ENCODE measurements at regions not wholly inside any gene's neighbourhood (a gene's known extent, or its start where the extent isn't known, plus 50 kb on each side); places are given as distances from the start of the nearest gene placed in this dataset.

DNA sequence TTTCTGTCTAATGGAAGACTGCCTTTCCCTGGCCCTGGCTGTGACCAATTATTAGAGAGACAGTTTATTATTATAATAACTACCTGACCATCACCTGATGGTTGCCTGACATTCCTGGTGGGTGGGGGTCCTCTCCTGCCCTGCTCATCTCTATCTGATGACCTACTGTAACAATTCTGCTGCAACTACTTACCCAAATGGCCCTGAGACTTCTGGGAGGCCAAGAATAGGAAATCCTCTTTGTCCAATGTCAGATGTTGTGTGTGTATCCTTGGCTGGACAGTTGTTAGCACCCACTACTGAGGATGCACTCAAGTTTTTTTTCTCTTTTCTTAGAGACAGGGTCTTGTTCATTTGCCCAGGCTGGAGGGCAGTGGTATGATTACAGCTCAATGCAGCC is 110.3 kb downstream of the DDX1 start:
- no peak for DNase-seq

DNA sequence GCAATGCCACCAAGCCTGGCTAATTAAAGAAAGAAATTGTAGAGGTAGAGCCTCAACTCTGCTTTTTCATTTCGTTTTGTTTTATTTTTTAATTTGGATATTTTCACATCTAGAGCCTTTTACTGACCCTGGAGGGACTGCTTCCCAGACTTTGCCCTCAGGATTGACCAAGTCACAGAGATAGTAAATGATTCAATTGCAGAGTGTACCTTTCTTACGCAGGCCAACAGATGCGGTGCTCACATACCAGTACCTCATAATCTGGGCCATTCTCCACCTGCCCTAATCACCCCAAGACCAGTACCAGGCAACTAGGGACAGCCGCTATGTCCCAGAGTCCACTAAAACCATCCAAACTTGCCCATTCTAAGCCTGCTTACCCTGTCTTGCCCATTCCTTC is 110.8 kb downstream of the DDX1 start:
- no peak for DNase-seq

DNA sequence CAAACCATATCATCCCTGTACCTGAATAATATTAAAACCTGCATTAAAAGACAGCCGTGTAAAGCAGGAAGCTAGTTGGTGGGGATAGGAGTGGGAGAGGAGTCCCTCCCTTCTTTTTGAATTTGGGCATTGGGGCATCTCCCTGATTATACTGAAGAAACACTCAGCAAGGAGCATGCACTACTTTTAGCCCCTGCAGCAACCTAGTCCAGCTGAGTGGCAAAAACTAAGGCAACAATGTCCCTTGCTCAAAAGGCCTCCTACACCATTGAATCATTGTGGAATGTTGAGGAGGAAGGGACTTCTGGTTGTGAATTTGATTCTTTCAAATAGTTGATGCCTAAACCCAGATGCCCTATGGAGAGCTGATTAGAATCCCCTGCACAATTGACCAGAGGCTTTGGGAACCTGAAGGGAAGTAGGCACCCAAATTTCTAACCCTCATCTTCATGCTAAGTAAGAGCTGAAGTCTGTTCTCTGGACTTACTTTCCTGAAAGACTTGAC is 111.7 kb downstream of the DDX1 start:
- DNase-seq: no peak

DNA sequence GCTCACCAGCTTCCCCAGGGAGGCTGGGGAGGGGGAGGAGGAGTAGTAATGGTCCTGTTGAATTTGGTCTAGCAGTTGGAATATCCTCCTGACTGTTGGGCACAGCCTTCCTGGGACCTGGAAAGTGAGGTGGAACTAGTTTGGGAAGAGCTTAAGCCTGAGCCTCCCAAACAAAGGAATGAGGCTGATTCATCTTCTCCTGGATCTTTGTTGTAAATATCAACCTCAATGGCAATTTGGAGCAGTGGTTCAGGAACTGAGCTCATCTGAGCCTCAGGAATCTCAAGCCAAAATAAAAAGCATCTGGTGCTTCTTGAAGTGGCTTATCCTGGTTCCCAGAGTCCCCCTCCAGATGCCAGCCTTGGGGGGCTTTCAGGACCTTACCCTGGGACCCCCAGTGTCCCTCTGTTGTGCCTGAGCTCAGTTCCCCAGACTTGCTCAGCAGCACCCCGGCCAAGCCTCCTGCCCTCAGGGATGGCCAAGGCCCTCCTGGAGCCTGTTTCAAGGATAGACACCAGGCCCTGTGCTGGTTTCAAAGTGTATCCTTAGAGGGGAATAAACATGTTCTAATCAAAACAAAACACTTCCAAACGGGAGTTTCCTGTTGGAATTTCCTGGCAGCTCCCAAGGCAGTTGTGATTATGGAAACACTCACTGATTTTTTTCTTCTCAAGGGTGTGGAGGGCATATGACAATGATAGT is 112.6 kb downstream of the DDX1 start:
- DNase-seq: no peak

DNA sequence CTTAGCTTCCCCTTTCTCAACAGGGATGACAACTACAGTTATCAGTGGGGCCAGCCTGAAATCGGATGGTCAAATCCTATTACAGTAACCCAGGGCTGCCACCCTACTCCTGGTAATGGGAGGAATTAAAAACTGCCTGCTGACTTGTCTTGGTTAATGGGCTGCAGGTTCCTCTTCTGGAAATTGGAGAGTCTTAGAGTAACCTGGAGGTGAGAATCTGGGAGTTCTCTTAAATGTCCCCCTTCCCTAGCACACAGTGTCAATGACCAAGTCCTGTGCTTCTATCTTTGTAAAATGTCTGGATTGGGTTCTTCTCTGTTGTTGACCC is 113.1 kb downstream of the DDX1 start:
- no peak for DNase-seq

DNA sequence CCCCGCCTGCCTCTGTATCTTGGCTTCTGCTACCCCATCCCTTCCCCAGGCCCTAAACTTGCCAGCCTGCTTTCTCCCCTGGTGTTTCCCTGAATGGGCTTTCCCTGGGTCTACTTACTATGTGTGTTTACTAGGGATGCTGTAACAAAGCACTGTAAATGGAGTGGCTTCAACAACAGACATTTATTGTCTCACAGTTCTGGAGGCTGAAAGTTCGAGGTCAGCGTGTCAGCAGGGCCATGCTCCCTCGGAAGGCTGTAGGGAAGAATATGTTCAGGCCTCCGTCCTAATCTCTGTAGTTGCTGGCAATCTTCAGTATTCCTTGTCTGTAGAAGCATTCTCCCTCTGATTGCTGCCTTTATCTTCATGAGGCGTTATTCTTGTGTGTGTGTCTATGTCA is 113.6 kb downstream of the DDX1 start:
- no peak for DNase-seq

DNA sequence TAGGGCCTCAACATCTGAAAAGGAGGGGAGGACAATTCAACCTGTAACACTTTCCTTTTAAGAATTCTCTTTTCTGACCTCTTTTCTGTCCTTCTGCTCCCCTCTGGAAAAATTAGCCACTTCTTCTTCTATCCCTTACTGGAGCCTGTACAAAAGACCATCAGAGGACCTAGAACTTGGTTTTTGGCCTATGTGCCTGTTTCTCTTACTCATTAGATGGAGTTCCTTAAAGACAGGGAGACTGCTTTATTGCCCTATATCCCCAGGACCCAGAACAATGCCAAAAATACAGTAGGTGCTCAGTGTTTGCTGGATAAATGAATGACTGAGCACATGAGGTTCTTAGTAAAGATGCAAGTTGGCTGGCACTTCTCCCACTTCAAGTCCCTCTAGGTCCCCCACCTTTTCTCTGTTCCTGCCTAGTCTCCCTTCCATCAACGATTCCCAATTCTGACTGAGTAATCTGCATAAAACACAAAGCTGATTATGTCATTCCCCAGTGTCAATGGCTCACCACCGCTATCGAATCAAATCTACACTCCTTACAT is 114.2 kb downstream of the DDX1 start:
- no peak for DNase-seq

DNA sequence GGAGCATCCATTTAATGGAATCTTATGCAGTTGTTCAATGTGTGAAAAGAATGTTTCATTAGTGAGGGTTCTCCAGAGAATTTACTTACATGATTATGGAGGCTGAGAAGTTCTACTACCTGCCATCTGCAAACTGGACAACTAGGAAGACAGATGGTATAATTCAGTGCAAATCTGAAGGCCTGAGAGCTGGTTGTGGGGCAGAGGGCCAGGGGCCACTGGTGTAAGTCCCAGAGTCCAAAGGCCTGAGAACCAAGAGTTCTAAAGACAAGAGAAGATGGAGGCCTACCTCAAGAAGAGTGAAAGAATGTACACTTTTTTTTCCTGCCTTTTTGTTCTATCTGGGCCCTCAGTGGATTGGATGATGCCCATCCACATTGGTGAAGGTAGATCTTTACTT is 114.8 kb downstream of the DDX1 start:
- DNase-seq: no peak

DNA sequence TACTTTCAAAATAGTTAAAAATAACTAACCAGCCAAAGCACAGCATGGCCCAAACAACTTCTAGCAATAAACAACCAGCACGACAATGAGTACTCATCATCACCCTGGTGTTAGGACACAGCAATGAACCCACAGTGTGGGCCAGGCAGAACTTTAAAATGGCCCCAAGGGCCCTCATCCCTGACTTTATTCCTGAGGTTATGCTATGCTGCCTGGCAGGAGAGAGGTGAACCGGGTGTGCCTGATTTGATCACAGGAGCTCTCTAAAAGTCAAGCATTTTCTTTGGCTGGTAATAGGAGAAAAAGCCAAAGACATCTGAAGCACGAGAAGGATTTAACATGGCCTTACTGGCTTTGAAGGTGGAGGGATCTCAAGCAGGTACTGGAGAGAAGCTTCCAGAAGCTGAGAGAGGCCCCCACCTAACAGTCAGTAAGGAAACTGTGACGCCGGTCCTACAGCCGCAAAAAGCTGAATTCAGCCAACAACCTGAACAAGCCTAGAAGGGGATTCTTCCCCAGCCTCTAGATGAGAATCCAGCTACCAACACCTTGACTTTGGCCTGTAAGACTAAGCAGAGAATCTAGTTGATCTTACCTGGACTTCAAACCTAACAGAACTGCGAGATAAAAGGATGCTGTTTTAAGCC is 115.4 kb downstream of the DDX1 start:
- no peak for DNase-seq

DNA sequence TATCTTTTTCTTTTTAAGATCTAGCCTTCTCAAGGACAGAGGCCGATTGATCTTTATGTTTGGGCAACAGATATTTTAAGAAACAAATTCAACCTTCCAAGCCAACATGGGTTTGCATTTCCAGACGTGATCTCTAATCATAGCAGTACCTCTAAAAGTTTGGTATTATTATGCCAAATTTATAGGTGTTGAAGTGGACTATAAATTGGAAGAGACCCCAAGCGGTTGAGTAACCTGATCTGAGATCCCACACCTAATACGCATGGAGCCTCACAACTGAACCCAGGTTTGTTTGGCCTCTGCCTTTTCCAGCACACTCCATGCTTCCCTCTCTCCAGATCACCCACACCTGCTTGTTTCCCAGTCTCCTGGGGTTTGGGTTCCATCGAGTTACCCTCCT is 116.5 kb downstream of the DDX1 start:
- DNase-seq: no peak

DNA sequence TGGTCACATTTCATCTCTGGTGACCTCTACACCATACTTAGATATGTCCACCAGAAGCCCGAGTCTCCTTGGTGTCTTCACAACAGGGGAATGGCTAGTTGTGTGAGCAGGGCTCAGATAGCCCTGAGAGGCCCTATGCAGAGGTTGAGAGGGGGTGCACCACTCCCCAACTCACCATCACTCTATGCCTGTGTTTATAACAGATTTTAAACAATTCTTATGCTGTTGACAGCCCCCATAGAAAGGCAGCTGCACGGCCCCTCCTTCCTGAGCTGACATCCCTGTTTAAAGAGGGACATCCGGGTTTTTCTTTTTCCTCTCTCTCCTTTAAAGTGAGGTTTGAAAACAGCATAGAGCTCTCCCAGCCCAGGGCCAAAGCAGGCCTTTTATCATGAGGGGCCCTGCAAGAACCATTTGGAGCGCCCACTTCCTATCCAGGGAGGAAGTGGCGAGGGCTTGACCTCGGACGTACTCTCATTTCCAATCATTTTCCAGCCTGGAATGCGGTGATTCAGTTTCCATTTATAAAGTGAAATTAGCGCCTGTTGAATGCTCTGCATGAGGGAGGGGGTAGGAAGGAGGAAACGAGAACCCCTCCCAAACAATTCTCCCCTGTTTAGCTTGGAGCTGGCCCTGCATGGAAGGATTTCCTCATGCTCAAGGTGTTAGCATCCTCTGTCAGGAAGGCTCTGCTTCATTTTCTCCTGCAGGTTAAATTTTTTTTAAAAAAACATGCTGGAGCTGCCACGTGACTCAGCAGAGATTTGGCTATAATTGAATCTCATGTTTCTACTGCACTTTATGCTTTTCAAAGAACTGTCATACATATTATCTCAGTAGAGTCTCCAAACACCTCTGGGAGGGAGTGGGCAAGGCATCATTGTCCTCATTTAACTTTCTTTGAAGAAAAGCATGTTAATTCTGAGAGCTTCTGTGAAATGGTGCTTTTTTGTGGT is 117.5 kb downstream of the DDX1 start:
- no peak for DNase-seq

DNA sequence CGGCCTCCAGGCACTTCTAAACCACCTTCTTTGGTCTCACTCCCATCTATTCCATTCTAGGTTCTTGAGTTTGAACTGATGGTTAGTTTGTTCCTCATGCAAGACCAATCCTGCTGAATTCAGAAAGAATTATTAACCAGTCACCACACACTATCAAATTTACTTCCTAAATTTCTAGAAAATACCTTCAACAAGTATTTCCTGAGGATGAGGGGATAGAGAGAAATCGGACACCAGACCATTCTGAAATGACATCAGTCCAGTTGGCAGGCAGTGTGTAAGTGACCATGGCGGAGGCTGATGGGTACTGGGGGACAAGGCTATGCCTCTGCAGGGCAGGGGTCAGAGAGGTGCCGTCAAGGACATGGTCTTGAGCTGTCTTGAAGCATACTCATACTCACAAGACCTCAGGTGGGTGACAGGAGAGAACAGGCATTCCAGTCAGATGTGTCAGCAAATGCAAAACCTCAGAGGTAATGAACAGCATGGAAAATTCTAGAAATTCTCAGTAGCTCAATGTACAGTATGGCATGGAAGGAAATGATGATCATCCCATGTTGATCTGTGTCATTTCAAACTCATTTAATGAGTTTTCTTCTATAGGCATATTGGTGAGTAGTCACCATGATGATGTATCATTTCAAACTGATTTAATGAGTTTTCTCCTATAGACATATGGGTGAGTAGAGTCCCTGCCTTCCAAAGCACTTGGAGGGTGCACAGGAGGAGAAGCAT is 119.6 kb downstream of the DDX1 start:
- no peak for DNase-seq

DNA sequence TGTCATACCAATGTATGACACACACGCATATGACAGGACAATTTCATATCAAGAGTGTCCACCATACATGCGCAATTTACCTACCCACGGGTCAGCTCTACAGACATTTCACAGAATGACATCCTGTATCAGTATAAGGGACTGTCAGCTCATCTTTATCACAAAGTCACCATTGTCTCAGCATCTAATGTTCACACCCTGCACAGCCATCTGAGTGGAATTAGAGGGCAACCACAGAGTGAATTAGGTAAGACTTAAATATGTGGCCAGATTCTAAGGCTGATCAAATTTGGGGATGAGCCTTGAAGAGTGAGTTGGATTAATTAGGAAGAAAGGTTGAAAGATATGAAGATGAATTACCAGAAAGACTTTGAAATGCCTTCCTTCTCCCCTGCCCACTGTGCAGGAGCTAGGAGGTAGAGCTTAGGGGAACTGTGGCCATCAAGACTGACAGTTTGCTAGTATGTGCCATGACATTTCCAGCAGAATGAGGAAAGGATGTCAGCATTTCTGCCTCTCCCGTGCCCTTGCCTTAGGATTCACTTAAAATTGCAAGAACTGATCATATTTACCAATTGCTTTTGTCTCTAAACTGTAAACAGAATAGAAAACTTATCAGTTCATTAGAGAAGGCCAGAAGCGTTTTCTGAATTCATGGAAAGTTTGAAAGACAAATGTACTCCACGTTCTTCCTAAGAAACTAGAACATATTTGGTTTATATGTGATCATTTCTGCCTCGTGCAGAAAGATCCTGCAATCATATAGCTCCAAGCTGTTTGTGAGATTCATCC is 121.1 kb downstream of the DDX1 start:
- DNase-seq: no peak

DNA sequence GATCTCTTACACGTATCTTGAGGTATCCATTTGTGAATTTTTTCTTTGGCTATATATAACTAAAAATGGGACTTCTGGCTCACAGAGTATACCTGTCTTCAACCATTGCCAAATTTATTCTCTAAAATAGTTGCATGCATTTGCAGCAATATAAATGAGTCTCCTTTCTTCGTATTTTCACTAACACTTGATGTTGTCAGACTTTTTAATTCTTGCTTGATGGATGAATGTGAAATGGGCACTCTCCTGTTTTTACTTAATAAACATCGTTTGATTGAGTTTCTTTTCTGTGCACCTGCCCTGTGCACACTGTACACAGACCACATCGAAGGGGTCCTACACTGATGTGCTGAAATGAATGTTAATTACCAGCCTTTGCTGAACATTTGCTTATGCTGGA is 121.8 kb downstream of the DDX1 start:
- no peak for DNase-seq

DNA sequence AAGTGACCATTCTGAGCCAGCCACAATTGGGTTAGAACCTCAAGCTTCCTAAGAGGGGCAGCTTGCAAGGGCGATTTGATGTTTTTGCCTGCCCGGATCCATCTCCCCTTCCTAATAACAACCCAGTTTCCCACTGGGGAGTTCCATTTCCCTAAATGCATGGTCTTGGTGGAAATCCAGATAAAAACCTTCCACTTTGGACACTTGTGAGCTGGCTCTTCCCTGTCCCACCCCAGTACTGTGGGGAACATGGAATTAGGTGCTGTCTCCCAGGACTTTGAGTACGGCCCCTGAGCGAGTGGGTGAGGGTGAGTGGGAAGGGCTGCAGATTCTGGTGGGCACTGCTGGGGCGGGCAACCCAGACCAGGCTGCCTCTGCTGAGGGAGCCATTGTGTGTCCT is 122.3 kb downstream of the DDX1 start:
- DNase-seq: no peak

DNA sequence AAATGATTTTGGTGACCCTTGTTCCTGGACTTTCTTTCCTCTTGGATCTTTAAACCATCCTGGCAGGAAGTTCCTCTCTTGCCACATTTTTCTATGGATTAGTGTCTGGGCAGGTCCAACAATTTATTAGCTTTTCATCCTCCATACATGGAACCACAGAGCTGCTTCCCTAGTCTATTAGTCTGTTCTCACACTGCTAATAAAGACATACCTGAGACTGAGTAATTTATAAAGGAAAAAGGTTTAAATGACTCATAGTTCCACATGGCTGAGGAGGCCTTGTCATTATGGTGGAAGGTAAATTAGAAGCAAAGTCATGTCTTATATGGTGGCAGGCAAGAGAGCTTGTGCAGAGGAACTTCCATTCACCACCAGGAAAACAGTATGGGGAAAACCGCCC is 122.9 kb downstream of the DDX1 start:
- no peak for DNase-seq

DNA sequence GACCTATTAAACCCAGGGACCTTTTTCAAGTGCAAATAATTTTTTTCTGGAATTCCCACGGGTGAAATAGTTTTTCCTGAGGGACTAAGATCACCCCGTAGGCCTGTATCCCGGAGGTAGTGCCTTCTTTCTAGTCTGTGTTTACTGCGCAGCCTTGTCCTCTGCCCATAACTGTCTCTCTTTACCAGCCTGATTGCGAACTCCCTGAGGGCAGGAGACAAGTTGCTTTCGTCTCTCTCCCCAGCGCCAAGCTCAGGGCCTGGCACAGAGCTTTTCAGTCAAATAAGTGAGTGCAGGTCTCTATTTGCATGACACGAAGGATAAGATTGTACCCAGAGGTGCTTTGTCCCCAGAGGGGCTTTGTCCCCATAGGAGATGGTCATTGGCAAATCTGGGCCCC is 123.9 kb downstream of the DDX1 start:
- DNase-seq: no peak

DNA sequence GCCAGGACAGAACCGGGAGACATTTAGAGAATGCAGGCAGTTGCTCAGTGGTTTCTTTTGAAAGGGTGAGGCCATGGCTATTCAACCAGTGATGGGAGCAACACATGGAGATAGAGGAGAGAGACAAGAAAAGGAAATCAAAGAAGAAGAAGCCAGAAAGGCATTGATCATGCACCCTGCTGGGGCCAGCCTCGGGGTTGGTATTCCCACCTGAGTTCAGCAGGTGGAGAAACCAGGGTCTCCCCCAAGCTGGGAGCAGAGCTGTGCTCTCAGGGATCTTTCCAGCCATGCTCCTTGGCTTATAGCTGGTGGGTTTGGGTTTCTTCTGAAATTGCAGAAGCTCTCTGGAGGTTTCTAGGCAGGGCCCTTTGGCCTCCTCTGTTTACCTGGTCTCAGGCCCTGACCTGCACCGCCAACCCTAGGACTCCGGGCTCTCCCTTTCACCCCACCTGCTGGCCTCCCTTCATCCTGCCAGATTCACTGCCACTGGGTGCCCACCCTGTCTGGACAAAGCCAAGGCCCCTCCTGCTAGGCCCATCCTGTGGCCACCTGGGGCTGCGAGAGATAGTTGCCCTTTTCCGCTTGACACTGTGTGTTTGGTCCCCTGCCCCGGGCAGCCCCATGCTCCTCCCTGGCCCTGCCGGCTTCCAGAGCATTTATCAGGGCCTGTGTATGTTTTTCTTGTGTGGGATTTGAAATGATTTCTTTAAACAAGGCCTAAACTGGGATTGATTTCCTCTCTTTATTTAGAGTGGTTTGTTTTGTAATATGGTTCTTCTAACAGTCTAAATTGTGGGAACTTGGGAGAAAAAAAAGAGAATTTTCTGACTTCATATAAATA is 126.7 kb downstream of the DDX1 start:
- DNase-seq: no peak

DNA sequence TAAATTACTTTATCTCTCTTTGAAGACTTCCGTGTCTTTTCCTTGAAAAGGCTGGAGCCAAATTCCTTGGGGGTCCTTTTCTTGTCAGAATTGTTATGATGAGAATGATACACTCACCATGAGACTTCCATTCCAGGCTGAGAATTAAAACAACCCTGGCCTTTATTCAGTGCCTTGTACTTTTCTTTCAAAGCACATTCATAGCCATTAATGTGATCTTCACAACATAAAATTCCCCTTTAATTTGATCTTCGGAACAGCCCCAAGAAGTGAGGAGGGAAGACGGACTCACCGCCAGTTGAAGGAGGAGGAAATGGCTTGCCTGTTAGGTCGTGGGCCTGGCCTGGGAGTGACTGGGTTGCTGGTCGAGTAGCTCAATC is 127.3 kb downstream of the DDX1 start:
- DNase-seq: no peak

DNA sequence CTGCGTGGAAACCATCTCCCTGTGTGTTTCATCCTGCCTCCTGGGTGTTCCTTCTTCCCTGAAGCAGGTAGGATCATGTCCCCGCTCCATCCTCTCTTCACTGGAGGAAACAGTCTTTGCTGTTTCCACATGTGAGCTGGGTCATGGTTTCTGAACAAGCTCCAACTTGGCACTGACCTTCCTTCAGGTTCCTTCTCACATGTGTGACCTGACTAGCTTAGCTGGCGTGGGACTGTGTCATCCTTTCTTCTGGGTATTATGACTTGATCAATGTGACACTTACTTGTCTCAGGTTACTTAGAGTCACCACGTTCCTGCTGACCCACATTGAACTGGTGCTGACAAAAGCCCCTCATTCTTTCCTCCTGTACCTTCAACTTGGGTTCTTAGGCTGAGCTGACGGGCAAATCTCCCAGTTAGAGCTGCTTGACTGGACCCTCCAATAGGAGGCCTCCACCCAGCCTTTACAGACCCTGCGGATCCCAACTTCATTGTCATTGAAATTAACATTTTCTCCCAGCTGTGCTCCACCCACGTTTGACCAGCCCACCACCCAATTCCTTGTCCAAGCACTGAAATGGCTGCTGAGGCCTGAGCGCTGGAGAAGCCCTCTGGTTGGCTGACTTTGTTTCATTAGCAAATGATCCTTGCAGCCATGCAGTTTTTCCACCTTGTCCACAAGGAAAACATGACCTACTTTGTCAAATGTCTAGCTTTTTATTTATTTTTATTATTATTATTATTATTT is 128.1 kb downstream of the DDX1 start:
- no peak for DNase-seq

Data from hematopoietic multipotent progenitor cell treated with erythropoietin and hydrocortisone succinate and interleukin-3 and kit ligand, for 4 days (in vitro differentiated cells).